HG02623 (cell line): ENCODE measurements at regions not wholly inside any gene's neighbourhood (a gene's known extent, or its start where the extent isn't known, plus 50 kb on each side); places are given as distances from the start of the nearest gene placed in this dataset.
"Not testable (repeated sequence)": the region's sequence is repeated elsewhere in the genome, so short reads cannot be mapped to it uniquely, and the experiment has no call there.

ENCODE experiments used
- ATAC-seq: cut with Tn5 transposase; IDR thresholded peaks from one replicate; pipeline ENCODE4 v1.9.1; 2021; ENCODE audit warnings: moderate library complexity; ENCODE audit not compliant: unreplicated experiment

- ATAC-seq: no peak
These were observed 226.1 kb upstream of the PIK3R1 start for GRCh38 chr5:67989456-67989855.

- ATAC-seq: no peak
These were observed 228.8 kb upstream of the PIK3R1 start for GRCh38 chr5:67986761-67987160.

DNA sequence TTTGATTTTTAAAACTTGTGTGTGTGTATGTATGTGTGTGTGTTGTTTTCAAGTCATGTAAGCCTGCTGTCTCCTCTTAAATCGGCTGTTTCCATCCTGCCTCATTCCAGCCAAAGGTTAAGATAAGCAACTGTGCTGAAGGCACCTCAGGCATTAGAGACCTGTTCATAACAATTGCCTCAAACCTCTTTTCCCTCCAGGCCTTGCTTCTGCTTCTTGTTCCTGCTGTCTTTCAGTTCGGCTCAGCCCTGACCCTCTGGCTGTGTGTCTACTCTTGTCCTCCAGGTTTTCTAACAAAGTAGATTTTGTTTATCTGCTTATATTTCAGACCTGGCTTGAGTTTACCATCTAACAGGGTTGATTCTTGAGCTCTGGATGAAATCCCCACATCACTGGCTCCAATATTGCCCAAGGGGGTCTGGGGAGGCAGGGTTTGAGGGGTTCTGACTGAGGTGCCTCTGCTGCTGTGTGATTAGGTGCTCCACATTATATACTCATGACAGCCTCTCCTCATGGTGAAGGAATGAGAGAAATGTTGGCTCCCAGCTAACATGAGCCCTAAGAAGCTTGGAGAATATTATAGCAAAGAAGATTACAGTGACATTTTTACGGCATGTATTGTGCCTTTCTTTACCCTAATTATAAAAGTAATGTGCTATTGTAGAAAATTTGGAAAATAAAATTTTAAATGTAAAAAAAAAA lies 229.7 kb upstream of the PIK3R1 start:
- ATAC-seq: no peak

DNA sequence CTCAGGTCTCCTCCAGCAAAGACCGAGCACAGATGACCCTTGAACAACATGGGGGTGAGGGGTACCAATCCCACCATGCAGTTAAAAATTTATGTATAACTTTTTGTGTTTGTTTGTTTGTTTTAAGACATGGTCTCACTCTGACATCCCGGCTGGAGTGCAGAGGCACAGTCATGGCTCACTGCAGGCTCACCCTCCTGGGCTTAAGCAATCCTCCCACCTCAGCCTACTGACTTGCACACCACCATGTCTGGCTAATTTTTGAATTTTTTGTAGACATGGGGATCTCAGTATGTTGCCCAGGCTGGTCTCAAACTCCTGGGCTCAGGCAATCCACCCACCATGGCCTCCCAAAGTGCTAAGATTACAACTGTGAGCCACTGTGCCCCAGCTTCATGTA lies 231.0 kb upstream of the PIK3R1 start:
- ATAC-seq: no peak

DNA sequence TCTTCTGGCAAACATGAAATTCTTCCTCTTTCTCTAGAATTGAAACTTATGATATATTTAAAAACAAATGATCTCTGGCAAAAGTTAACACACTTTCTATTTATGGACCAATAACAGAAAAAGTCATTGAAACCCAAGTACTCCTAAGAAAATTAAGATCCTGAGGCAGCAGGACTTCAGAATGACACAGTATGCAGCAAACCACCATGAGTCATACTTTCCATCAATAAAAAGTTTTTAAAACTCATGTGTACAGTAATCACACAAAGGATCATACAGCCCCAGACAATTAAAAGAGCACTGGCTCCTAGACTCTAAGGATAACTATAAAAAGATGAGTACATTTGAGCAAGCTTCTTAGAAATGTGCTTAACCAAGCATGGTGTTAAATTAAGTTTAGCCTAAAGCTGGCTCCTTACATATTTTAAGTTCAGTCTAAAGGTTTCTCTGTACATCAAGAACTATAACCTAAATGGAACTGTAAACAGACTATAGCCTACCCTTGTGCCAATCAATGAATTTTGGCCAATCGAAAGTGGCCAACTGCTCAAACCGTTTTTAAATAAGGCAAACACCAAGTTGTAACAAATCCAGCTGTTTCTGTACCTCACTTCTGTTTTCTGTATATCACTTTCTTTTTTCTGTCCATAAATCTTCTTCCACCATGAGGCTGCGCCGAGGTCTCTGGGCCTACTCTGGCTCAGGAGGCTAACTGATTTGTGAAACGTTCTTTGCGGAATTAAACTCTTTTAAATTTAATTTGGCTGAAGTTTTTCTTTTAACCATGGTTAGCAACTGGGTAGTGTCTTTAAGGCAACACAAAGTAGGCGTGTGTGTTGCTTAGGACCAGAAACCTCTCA lies 232.1 kb upstream of the PIK3R1 start:
- no peak for ATAC-seq

GRCh38 chr5:67982160-67982559 lies 233.4 kb upstream of the PIK3R1 start:
- not testable (repeated sequence) for ATAC-seq

- no peak for ATAC-seq
These were observed 237.4 kb upstream of the PIK3R1 start for GRCh38 chr5:67978171-67978570.

- no peak for ATAC-seq
These were observed 238.5 kb upstream of the PIK3R1 start for GRCh38 chr5:67976891-67977601.

- ATAC-seq: no peak
These were observed 239.4 kb upstream of the PIK3R1 start for GRCh38 chr5:67976181-67976580.

DNA sequence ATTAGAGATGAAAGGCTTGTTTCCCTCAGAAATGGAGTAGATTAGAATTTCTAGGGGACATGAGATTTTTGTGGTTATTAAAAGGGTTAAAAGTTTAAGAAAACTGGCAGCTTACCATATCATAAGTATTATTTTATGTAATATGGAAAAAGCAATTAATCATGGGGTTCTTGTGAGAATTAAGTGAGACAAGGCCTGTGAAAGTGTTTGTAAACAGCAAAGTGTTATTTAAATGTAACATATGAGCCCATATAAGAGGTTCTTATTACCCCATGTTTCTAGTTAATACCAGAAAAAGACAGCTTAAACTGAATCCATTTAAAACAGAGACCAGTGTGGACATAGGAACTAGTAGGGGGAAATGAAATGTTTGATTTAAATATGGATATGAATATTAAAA lies 241.1 kb upstream of the PIK3R1 start:
- ATAC-seq: no peak

- no peak for ATAC-seq
These were observed 241.5 kb upstream of the PIK3R1 start for GRCh38 chr5:67974054-67974453.

- no peak for ATAC-seq
These were observed 243.4 kb upstream of the PIK3R1 start for GRCh38 chr5:67971971-67972821.

- no peak for ATAC-seq
These were observed 244.2 kb upstream of the PIK3R1 start for GRCh38 chr5:67971223-67971830.

DNA sequence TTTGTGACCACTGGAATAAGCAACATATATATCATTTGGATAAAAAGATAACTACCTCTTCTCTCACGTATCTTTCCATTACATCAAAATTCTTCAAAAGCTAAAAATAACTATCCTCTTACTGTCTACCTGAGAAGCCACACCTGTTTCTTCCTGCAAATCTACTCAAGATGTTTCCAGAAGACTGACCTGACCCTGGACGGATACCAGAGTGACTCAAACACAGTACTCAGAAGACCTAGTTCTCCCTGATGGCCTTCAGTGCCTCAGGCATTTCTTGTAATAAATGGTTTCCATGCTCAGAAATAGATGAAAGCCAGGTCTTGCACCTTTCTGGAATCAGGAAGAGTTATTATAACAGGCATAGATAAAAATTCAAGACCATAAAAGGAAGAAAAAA lies 245.9 kb upstream of the PIK3R1 start:
- no peak for ATAC-seq

DNA sequence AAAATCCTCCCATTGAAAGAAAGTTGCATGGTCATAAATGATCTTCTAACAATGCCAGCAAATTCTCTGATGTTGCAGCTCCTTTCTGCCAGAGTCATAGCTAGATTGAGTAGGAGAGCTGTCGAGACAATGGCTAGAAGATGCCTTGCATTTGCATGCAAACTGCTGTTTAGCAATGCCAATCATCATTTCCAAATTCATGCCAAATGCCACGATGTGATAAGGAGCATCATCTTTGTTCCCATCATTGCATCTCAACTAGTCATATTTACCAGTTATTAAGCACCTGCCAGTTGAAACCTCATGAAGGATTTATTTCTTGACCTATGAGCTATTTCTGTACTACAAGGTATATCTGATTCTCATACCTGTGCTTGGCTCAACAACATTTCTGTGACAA lies 246.4 kb upstream of the PIK3R1 start:
- no peak for ATAC-seq

- no peak for ATAC-seq
These were observed 248.8 kb upstream of the PIK3R1 start for GRCh38 chr5:67966712-67967111.

DNA sequence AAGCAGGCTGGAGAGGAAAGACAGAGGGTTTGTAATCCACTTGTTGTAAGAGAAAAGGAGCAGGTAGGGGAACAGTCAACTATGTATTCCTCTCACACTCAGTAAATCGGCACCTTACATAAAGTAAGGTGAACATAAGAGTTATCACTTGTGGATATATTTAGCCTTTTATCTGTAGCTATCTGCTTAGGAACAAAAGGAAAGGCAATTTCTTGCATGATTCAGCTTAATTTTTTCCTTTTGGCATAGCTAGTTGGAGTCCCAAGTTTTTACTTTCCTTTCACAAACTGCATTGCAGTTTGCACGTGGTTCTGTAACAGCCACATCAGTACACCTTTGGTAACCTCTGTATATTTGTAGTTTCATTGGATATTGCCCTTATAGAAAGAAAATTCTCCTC lies 250.9 kb upstream of the PIK3R1 start:
- ATAC-seq: no peak

DNA sequence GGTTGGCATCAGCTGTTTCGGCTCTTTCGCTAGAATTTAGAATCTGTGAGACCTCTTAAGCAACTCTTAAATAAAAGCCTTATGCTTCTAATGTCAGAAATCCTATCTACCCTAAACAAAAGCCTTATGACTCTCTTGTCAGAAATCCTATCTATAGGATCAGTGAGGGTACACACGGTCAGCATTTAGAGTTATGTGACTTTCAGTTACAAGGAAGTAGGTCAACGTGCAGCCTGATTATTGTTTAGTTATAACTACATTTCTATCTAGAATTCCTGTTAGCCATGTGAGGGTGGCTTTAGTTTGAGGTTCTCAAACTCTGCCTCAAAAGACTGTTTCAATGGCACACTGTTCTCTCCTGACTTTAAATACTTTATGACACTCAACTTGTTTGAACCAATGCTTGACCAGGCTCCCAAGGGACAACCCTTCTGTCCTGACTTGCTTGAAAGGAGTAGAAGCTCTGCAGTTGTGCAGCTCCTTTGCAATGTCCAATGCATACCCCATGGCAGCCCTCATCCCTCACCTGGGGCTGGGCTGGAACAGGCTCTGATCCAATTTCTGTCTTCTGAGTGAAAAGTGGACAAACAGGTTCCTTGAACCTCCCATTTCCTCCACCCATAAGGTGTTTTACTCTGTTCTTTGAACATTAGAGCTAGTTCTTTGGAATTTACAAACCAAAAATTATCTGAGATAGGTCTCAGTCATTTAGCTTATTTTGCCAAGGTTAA lies 251.6 kb upstream of the PIK3R1 start:
- no peak for ATAC-seq

DNA sequence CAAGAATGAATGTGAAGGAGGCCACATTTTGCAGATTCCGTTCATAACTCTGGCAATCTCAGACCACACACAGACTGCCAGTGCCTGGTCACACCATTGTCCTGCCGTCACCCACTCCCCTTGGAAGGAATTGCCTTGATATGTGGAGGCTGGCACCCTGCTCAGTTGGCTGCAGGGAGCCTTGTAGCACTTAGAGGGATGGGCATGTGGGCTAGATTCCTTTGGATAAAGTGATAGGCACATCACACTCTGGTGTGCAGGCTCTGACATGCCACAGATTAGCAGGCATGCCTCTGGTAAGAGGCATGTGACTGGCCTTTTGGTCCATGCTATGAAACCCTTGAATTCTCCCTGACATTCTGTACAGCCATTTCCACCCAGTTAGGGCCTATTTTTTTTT lies 254.6 kb upstream of the PIK3R1 start:
- no peak for ATAC-seq

DNA sequence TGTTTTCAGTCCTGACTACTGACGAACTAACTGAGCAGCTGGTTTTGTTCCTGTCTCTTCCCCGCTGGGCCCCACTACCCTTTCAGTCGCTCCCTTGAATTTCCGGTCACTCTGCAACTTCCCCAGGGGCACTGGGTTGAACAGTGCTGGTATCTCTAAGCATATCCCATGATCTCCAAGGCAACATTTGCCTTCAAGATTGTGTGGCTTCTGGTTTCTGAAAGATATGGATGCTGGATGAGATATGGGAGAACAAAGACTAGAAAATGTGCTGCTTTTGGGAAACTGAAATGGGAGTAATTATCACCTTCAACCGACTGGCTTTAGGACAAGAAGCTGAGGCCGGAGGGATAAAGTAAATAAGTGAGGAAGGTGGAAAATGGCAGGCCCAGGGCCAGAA lies 258.2 kb upstream of the PIK3R1 start:
- ATAC-seq: no peak
